ENCODE measurements at regions not wholly inside any gene's neighbourhood (a gene's known extent, or its start where the extent isn't known, plus 50 kb on each side); places are given as distances from the start of the nearest gene placed in this dataset.

DNA sequence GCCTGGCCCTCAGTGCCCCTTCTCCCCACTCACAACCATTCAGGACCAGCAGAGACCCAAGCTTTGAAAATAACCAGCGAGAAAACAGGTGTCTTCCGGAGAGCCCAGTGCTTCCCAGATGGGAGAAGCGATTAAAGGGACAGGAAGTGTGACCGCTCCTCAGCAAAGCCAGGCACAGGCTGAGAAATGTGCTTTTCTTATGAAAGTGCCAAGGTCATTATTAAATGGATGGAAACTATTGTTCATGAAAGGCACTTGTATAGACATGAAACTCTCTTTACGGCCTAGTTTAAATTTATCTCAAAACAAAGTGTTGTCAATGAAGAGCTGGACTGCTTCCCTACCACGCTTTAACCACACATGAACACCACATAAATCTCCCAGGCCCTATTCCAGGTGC lies 210.4 kb downstream of the SPTSSA start:
- TF ChIP-seq, protein P1, sequence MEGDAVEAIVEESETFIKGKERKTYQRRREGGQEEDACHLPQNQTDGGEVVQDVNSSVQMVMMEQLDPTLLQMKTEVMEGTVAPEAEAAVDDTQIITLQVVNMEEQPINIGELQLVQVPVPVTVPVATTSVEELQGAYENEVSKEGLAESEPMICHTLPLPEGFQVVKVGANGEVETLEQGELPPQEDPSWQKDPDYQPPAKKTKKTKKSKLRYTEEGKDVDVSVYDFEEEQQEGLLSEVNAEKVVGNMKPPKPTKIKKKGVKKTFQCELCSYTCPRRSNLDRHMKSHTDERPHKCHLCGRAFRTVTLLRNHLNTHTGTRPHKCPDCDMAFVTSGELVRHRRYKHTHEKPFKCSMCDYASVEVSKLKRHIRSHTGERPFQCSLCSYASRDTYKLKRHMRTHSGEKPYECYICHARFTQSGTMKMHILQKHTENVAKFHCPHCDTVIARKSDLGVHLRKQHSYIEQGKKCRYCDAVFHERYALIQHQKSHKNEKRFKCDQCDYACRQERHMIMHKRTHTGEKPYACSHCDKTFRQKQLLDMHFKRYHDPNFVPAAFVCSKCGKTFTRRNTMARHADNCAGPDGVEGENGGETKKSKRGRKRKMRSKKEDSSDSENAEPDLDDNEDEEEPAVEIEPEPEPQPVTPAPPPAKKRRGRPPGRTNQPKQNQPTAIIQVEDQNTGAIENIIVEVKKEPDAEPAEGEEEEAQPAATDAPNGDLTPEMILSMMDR (IDR thresholded peaks at IDR 0.05) = no peak

DNA sequence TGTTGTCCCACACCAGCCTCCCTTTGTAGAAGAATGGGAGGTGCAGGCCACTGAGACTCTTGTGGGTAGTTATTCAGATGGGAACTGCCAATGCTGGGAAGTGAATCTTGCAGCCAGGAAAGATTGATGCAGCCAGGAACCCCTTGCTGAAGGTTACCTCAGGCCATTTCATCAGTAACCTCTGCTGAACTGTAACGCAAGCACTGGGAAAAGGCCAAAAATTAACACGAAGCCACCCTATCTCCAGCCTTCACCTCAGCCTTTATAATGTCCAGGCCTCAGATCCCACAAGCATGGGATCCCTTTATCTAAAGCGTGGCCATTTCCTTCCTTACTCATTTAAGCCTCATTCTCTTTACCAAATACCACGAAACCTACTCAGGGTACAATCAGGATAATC lies 211.1 kb downstream of the SPTSSA start:
- TF ChIP-seq, protein P1 (IDR thresholded peaks at IDR 0.05) = no peak

DNA sequence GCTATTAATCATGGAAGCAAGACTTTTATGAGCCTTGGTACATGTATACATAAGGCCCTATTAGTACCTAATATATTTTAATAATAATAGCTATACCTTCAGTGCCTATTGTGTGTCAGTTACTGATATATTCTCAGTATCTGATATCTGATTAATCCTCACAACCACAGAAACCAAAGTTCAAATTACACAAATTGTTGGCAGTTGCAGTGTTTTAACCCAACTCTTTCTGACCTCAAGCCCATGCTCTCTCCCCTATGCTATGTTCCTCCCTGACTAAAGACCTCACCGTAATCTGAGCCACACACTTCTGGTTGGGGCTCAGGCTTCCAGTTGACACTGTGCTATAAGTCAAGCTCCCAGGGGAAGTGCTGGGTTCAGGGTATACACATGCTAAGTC lies 214.4 kb downstream of the SPTSSA start:
- TF ChIP-seq, protein P1 (IDR thresholded peaks at IDR 0.05) = no peak

DNA sequence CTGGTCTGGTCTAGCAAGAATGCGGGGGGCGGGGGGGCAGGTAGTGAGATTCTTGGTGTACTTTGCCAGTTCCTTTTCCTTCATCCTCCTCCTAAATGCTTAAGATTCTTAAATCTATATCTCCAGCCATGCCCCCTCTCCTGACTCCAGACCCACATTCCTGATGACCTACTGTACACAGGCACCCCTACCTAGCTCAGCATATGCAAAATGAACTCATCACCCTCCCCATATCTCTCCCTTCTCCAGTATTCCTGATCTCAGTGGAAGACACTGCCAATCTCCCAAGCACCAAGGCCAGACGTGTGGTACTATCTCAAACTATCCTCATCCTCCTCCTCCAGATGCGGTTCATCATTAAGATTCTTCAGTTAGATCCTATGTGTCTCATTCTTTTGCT lies 215.8 kb downstream of the SPTSSA start:
- TF ChIP-seq, protein P1 (IDR thresholded peaks at IDR 0.05) = no peak

DNA sequence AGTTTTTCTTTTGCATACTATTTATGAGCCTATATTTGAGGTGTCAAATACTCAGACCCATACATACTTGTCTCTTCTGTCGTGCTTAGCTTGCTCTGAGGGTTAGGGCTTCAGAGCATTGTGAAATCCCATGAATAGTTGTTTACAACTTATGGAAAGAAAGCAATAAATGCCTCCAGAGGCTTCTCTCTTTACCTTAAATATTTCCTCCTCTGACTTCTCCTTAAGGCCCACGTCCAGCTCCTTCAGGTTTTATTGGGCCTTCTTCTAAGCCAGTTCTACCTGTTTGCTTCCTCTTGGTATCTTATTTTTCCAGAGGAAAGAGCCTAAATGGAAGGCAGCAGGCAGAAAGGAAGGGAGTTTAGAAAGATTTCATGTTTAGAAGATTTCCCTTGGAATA lies 218.6 kb downstream of the SPTSSA start:
- TF ChIP-seq, protein P1 (IDR thresholded peaks at IDR 0.05) = no peak

DNA sequence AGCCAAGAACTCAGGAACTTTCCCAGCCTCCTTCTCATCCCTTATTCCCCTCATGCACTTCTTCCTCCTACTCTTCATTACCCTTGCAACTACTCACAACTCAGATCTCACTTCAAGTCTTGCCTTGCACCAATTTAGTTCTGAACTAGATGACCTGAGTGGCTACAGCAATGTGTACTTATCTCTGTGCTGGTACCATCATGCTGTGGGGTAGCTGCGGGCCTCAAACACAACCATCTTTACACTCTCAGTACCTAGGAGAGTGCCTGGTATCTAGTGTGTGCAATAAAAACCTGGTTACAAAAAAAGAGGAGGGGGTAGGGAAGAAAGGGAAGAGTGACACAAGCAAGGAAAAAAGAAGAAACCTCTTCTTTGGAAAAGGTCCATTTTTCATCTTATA lies 219.0 kb downstream of the SPTSSA start:
- TF ChIP-seq, protein P1 (IDR thresholded peaks at IDR 0.05) = no peak

DNA sequence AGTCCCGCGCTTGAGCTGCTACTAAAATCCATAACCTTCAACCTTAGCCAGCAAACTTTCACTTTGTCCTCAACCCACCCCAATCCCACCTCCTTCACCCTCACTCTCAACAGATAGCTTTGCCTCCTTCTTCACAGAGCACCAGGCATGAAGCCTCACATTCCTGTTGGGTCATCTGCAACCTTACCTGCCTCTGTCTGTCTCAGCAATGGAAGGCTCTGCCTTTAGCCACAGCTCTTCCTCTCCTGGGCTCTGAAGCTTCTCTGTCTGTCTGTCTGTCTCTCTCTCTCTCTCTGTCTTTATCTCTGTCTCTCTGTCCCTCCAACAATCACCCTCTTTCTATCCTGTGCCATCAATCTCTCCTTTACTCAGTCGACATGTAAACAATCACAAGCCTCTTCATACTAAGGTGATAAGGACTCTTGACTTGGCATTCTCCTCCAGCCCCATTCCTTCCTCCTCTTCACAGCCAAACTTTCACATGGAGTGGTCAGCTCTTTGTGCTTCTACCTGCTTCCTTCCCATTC lies 220.8 kb downstream of the SPTSSA start:
- TF ChIP-seq, protein P1 (IDR thresholded peaks at IDR 0.05) = no peak

DNA sequence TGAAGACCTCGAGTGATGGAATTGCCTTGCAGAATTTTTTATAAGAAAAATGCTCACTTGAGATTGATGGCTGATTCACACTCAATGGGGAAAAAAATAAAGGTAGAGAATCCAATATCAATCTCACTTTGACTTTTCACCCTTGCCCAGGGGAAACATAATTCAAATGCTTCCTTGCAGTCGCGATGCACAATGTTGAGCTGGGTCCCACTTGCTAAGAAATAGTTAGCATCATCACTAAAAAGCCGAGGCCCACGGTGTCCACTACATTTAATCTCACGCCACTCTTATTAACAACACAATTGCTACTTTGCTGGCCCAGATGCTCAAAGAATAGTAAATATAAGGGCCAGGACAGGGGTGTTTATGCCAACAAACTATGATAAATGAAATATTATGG lies 223.4 kb downstream of the SPTSSA start:
- TF ChIP-seq, protein P1 (IDR thresholded peaks at IDR 0.05) = no peak
